Retinal pigment epithelial cell (primary cell): ENCODE measurements at regions not wholly inside any gene's neighbourhood (a gene's known extent, or its start where the extent isn't known, plus 50 kb on each side); places are given as distances from the start of the nearest gene placed in this dataset.
A peak's percentile ranks its signal among the peaks of the same experiment; 100 is the strongest.
"Not testable (repeated sequence)": the region's sequence is repeated elsewhere in the genome, so short reads cannot be mapped to it uniquely, and the experiment has no call there.

ENCODE experiments used
- DNase-seq: peaks from one replicate; pipeline ENCODE4 v3.0.0-alpha.2; 2010; ENCODE audit warnings: low read depth
- H3K4me3 ChIP-seq: 2 replicates; pipeline ENCODE4 v1.5.1; 2011; ENCODE audit warnings: mild to moderate bottlenecking, low read length, control low read depth, moderate library complexity
- TF ChIP-seq, protein P1 (sequence below): conservative IDR thresholded peaks from 2 replicates; pipeline ENCODE4 v1.5.1; 2011; ENCODE audit warnings: low read depth, low read length, control low read depth, inconsistent platforms

DNA sequence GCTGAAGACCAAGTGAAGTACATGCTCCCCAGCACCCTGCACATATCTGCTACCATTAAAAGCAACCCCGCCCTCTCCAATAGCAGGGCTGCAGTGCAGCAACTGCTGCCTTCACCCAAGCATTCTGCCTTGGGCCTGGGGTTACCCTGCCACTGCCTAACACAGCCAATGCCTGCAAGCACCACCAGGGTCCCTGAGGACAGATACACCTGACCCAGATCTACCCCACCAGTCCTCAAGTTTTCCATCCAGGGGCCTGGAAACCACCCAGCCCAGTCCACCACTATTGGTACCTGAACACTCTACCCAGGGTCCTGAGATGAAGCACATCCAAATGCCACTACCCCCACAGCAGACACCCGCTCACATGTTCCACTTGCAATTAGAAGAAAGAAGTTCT is 181.1 kb upstream of the RBBP8 start:
- no peak for DNase-seq

GRCh38 chr18:22753130-22753831 is 179.8 kb upstream of the RBBP8 start:
- H3K4me3 ChIP-seq: no peak overlapping the region
- DNase-seq: no peak
- TF ChIP-seq, protein P1, sequence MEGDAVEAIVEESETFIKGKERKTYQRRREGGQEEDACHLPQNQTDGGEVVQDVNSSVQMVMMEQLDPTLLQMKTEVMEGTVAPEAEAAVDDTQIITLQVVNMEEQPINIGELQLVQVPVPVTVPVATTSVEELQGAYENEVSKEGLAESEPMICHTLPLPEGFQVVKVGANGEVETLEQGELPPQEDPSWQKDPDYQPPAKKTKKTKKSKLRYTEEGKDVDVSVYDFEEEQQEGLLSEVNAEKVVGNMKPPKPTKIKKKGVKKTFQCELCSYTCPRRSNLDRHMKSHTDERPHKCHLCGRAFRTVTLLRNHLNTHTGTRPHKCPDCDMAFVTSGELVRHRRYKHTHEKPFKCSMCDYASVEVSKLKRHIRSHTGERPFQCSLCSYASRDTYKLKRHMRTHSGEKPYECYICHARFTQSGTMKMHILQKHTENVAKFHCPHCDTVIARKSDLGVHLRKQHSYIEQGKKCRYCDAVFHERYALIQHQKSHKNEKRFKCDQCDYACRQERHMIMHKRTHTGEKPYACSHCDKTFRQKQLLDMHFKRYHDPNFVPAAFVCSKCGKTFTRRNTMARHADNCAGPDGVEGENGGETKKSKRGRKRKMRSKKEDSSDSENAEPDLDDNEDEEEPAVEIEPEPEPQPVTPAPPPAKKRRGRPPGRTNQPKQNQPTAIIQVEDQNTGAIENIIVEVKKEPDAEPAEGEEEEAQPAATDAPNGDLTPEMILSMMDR: no peak

More for the DNA sequence above, 181.1 kb upstream of the RBBP8 start:
- no peak overlapping the region for H3K4me3 ChIP-seq
- TF ChIP-seq, protein P1: no peak

- not testable (repeated sequence) for H3K4me3 ChIP-seq, DNase-seq
These were observed 169.1 kb upstream of the RBBP8 start for GRCh38 chr18:22764005-22764404.

DNA sequence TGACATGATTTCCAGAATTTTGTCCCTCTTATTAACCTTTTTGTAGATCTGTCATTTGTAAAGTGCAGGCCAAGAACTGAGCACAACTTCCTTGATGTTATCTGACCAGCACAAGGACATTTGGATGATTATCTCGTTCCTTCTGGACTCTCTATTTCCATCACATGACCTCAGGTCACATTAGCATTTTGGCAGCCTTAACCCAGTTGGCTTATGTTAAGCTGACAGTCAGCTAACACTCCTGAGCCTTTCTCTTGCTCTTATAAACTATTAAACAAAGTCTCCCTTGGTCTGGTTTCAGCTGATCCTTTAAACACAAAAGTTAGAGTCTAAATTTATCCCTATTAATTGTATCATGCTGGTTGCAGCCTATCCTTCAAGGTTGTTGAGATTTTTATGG is 167.2 kb upstream of the RBBP8 start:
- TF ChIP-seq, protein P1: no peak
- peak; percentile 32 for DNase-seq
- no peak overlapping the region for H3K4me3 ChIP-seq

- TF ChIP-seq, protein P1: no peak
- DNase-seq: no peak
- no peak overlapping the region for H3K4me3 ChIP-seq
These were observed 165.5 kb upstream of the RBBP8 start for GRCh38 chr18:22767653-22768052.

DNA sequence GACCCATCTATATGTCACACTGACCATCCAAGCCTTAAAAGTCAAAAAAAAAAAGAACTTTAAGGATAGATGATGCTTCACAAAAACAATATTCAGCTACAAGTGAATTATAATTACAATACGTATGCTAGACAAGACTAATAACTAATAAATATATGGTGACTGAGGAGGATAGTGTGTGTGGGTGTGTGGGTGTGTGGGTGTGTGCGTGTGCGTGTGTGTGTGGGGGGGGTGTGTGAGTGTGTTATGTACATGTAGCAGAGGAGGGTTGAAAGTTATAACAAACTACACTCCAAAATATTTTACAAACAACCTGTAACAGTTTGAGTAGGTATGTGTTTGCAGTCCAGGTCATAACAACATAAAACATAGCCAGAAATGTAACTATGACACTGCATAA is 159.2 kb upstream of the RBBP8 start:
- TF ChIP-seq, protein P1: no peak
- H3K4me3 ChIP-seq: no peak overlapping the region
- DNase-seq: no peak

DNA sequence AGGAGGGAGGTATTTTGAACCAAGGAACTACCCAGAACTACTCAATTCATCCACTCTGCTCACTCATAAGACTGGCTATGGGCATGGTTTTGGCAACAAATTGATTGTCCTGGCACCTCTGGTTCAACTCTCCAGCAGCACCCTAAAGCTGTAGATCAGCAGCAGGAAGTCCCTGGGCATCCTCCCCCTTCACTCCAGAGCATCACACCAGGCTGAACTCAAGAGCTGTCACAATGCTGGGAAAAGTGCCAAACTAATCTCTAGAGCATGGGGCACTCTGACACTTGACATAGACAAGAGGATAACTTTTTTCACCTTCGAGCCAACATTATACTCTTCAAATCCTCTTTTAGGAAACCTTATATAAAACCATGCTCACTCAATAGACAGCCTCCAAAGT is 154.1 kb upstream of the RBBP8 start:
- TF ChIP-seq, protein P1: no peak
- H3K4me3 ChIP-seq: no peak overlapping the region
- no peak for DNase-seq

GRCh38 chr18:22783245-22783644 is 149.9 kb upstream of the RBBP8 start:
- TF ChIP-seq, protein P1: no peak
- DNase-seq: no peak
- no peak overlapping the region for H3K4me3 ChIP-seq
